Stimulated activated CD4-positive, alpha-beta T cell treated with anti-CD3 and anti-CD28 coated beads, TNF-alpha, amount 100 ng/mL, for 4 hours (primary cell): ENCODE measurements at regions not wholly inside any gene's neighbourhood (a gene's known extent, or its start where the extent isn't known, plus 50 kb on each side); places are given as distances from the start of the nearest gene placed in this dataset.
"Not testable (repeated sequence)": the region's sequence is repeated elsewhere in the genome, so short reads cannot be mapped to it uniquely, and the experiment has no call there.

Source experiments
- DNase-seq, 3 experiments: peaks; one replicate each; pipeline ENCODE4 v3.0.0-alpha.2; 2020; ENCODE audit warnings: low read depth in 3 of 3

DNA sequence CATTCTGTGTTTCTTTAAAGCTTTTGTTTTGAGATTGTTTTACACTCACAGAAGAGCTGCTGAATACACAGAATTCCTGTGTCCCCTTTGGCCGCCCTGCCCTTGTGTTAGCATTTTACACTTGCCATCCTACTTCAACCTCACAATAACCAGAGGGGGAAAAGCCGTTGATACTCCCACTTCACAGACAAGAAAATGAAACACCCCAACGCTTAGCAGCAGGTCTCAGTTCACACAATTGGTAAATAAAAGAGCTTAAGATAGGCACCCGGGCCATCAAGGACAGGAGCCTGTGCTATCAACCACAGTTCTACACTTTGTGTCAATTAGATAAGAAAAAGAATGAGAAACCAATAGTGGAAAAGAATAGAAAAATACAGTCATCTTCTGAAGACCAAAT is 178.0 kb downstream of the SYK start:
- no peak for DNase-seq

DNA sequence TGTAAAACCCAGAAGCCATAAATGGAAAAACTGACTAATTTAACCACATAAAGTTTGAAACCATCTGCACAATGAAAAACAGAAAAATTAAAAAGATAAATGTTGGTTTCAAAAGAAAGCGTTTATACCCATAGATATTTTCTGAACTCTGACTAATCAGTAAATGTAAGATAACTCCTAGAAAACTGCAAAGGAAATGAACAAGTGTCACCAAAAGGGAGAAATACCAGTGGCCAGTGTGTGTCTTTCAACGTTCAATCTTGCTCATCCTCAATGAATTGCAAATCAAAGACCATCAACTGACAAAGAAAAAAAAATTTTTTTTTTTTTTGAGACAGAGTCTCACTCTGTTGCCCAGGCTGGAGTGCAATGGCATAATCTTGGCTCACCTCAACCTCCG is 180.1 kb downstream of the SYK start:
- no peak for DNase-seq

DNA sequence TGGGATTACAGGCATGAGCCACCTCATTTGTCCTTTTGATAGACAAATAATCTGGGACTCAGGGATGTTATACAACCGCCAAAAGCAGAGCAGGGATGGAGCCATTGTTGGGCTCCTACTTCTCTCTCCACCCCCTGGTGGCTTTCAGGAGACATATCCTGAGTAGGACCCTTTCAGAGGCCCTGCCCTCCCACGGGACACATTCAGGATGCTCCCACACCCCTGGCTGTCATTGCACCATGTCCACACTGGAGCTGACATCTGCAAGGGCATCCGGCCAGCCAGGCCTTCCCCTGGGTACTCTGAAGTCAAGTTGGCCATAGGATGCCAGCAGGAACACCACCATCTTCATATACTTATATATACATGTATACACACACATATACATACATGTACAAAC is 181.8 kb downstream of the SYK start:
- DNase-seq = no peak

DNA sequence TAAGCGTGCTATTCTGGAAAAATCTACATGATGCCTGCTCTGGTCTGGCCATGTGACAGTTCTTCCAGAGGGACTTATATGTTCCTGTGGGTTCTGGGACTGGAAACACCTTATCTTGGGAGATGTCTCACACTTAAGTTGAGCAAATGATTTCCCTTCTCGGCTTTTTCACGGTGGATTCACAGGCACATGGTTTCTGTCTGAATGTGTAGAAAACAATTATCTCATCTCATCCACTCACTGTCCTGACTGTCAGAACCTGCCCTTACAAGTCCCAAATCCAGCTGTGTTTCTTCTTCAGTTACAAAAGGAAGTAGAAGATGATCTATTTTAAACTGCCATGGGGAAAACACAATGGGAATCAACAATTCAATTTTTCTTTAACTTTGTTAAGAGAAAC is 184.0 kb downstream of the SYK start:
- no peak for DNase-seq

DNA sequence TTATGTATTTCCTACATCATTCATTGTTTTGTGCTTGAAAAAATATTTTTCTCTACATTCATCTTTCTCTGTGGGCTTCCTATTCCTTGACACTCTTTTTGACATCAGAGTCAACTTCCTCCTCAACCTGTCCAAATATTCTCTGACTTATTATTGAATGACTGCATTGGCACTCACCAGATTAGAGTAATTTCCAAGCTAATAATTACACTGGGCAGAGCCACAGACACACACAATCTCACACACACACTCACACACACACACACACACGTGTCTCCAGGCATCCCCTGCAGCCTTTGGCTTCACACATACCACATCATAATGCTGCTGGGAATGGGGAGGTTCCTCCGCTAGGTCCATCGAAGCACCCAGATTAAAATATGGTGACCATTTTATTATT is 184.5 kb downstream of the SYK start:
- no peak for DNase-seq

DNA sequence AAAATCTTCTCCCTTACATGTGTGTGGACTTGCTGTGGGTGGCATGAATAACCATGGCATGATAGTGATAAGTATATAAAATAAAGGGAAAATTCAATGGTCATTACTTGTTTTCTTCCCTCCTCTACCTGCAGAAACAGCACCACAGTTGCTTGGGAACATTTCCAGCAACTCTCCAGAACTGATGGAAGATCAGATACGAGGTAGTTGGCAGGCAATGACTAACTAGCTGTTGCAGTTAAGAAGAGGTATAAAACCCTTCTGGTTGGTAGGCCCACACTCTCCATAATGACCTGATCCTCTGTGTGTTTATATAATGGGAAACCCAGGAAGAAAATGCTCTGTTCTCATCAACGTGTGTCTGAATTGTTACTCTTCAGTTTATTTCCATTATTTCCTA is 185.9 kb downstream of the SYK start:
- no peak for DNase-seq

DNA sequence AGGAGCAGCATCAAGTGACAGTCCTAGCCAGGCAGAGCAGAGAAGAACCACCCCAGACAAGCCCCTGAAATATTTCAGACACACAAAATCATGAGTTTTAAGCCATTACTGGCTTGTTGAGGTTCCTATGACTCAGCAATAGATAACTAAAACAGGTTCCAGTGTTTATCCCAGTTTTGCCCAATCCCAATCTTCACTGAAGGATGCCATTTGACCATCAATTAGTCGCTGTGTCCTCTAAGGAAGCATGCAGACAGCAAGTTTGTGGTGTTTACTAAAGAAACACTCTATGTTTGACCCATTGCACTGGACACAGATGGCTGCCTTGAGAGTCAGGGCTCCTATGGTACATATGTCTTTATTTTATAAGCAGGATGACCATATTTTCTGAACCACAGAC is 186.7 kb downstream of the SYK start:
- no peak for DNase-seq

DNA sequence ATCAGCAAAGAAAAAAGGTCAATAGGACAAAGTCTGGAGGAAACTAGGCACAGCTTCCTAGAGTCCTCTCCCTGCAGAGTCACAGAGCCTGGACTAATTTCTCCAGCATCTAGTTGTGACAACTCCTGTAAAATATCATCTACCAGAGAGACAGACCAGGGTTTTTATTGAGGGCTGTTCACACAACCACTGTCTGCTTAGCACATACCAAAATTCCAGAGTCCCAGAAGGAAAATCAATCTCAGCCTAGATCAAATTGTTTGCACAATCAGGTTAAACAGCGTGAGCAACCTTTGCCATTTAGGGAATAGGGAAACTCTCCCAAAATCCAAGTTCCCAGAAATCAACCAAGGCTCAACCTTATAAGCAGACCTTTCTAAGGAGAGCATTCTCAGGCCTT is 190.3 kb downstream of the SYK start:
- no peak for DNase-seq

DNA sequence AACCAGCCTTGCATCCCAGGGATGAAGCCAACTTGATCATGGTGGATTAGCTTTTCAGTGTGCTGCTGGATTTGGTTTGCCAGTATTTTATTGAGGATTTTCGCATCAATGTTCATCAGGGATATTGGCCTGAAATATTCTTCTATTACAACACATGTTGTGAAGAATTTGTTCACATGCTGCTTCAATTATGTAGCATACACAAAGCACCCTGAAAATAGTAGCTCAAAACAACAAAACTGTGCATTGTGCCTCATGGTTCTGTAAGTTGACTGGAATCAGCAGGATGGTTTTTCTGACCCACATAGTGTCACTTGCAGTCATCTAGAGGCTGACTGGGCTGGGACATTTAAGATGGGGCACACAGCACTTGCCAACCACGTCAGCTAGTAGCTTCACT is 193.9 kb downstream of the SYK start:
- no peak for DNase-seq

DNA sequence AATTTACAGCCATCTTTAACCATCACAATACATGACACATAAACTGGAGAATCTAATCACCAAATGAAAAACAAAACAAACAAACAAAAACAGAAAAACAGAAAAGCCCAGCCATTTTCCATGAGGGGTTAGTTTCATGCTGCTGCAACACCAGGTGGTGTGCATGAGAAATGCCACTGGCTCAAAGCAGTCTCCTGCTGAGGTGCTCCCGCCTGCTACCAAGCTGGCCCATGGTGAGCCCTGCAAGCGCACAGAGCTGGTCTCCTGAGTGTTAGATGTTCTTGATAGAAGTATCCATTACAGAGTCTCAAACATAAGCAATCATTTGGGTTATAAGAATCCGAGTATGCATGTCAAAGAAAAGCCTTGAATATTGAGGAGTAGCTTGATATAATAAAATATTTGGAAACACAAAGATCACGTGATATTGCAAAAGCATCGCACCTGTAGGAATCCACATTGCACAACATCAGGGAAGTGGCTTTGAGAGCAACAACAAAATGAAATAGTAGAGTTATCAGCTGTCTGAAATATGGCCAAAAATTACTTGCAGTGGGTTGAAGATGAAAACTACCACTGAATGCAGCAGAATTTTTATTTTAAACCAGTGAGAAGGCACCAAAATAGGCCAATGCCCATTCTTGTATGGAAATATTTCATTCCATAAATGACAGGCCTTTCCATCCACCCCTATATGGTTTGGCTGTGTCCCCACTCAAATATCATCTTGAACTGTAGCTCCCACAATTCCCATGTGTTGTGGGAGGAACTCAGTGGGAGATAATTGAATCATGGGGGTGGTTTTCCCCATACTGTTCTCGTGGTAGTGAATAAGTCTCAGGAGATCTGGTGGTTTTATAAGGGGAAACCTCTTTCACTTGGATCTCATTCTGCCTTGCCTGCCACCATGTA is 194.8 kb downstream of the SYK start:
- DNase-seq = no peak

DNA sequence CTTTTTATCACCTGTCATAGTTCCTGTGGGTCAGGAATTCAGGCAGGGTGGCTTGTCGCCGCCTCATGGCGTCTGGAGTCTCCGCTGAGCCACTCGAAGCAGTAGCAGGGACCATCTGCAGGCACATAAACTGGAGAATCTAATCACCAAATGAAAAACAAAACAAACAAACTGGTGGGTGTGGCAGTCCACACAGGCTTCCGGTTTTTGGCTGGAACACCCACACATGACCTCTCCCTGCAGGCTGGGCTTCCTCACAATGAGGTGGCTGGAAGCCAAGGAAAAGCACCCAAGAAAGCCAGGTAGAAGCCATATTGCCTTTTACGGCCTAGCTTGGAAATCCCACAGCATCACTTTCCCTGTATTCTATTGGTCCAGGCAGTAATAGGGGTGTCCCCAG is 197.0 kb downstream of the SYK start:
- no peak for DNase-seq

DNA sequence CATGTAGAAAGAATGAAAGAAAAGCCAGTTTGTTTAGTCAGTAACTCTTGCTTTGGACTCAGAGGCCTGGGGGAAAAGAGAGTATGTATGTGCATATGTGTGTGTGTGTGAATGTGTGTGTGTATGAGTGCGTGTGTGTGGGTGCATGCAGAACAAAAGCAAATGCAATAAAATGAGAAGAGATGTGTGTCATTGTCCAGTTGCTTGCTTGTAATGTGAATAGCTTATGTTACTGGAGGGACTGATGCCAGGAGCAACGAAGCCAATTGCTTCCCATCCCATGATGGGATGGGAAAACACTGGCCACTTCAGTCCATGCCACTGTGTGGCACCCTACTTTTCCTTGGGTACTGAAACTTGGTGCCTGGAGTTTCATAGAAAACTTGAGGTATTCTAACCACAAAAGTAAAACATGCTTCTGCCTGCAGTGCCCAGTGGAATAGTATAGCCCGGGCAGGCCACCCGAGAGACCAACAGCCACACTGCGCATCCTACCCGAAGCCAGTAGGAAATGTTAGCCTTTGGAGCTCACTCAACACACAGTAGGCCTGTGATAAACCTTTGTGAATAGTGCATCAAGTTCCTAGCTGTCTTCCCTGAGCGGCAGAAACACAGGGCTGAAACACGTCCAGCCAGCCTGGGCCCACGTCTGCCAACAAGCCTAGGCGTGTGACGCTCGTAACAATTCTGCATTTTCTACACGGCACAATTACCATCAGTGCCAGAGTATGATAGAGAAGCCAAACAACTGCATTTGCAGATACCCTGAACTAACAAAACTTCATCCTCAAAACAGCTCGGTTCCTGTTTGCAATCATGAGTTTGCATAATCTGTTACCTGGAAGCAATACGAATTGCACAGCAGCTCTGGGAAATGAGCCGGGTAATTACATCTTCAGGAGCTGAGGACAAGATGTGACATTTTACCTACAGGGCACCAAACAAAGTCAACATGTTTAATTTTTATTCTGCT is 198.1 kb downstream of the SYK start:
- no peak for DNase-seq

DNA sequence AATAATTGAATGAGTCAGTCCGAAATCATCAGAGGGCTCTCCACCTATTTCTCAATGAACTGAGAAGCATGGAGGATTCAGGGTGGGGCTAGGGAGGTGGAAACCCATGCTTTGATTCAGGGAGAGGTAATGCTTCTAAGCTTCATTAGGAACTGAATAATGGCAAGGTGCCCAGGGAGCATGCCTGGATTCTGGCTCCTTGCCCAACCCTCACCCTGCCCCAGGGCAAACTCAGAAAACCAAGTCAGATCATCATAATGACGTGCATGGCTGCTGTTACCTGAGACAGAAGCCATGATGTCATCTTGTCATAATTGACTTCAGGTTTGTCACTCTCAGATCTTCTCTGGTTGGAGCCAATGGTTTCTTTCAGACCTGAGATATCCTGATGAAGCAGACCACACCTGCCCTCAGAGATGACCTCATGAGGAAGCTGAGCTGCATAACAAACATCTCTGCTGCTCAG is 199.6 kb downstream of the SYK start:
- DNase-seq = no peak

DNA sequence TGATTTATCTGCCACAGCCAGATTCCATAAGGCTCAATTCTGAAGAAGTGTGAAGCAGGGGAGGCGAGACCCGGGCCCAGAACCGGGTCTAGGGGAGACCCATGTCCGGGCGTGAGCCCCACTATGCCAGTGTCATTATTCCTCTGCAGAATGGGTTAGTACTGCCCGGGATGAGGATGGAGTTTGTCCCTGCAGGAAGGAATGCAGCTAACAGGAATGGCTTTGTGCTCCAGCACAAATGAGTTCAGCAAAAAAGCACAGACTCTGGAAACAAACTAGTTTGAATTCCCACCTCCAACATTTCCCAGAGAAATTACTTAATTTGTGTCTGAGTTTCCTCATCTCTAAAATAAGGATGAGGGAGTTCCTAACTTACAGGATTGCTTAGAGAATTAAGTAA is 202.9 kb downstream of the SYK start:
- no peak for DNase-seq

DNA sequence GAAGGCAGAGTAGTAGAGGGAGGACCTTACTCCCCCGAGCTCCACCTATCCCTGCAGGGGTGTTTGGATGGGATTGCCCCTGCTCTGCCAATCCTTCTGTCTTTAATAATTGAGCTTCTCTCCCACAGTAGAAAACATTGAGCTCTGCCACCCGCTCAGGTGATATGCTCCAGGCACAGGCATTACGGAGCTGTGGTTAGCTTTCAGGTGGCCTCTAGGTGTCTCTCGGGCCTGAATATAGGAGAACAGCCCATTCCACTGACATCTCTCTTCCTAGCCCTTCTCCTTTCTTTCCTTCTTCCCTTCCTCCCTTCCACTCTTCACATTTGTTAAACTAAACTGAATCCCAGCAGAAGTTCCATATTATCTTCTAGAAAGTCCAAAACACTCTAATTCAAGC is 203.4 kb downstream of the SYK start:
- DNase-seq = no peak

DNA sequence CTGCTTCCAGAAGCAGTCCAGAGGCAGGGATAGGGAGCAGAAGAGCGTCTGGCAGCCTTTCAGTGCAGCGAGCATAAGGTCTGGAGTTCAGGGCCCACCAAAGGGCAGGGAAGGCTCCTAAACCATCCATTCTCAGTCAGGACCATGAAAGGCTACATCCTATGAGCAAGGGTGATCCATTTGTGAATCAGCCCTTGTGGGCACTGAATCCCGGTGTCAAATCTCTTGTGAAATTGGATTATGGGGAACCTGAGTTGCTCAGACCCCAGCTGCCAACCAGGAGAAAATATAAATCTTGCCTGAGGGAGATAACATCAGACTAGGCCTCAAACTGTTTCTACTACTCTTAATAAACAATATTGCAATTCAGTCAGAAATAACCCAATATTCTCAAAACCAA is 204.4 kb downstream of the SYK start:
- DNase-seq = no peak

DNA sequence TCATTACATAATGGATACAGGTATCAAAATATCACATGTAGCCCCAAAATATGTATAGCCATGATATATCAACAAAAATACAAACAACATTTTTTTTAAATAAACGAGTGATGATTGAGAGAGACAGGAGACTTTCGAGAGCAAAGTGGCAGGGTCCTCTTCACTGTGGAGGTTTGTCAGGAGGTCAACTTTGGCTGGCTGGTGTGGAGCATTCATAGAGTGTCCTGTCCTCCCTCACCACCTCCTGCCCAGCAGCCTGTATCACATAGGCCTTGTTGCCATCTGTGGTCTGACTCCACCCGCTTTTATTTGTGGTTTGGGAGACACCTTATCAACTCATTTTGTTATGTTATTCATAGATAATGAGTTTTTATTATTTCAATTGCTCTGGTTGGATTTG is 206.9 kb downstream of the SYK start:
- no peak for DNase-seq

DNA sequence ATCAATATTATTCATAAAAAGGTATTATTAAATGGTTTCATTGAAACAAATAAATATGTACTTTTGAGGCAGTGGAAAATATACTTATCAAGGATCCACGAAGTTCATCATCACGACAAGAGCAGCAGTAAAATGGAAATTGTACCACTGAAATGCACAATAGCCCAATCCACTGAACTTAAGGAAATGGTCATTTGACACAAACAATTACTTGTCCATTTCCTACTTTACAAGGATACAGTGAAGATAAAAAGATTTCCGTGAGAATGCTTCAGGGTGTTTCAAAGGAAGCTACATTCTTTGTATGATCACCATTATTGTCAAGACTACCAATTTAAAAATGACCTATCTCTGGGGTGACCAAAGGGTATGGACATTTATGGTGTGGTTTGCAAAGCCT is 210.3 kb downstream of the SYK start:
- no peak for DNase-seq

DNA sequence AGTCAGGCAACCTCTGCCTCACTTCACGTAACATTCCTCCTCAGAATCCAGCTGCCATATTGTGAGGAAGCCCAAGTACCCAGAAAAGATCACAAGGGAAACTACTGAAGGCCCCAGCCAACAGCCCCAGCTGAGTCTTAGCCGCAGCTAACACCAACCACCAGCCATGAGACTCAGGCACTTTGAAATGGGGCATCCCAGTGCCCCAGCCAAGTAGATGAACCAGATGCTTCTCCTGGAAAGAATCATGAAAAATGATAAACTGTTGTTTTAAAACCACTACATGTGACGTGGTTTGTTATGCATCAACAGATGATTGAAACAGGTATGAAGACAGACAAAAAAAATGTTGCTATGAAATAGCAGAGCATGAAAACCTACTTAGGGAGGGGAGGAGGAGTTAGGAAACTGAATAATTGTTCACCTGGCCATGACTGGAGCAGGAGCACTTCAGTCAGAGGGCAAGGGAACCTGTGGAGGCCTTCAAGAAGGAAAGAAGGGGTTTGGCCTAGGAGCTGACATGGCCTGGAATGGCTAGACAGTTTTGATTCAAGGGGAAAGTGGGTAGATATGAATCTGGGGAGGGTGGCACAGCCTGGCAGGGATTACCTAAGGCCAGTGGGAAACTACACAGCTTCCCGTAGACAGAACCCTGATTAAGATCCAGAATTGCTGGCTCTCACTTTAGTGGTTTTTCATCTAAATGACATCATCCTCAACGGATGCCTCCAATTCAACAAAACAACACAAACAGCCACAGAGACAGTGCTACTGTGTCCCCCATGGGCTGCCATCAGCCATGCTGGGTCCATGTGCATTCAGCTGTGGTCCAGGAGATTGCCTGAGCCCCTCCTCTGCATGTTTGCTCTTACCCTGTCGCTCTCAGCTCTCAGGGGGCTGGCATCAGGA is 211.6 kb downstream of the SYK start:
- no peak for DNase-seq

DNA sequence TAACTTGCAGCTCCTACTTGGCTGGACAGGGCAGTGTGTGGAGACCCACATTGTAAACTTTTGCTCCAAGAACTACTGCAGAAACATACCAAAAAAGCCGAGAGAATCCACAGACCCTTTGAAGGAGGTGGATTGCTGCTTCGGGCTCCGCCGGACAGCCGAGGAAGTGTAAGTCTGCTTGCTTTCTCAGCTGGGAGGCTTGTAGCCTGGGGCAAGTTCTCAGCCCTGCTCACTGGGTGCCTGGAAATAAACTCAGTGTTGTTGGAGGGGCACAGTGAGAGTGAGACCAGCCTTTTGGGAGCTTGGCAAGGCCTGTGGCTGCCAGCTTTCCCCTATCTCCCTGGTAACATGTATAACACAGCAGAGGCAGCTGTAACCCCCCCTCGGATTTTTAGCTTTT is 215.6 kb downstream of the SYK start:
- no peak for DNase-seq

DNA sequence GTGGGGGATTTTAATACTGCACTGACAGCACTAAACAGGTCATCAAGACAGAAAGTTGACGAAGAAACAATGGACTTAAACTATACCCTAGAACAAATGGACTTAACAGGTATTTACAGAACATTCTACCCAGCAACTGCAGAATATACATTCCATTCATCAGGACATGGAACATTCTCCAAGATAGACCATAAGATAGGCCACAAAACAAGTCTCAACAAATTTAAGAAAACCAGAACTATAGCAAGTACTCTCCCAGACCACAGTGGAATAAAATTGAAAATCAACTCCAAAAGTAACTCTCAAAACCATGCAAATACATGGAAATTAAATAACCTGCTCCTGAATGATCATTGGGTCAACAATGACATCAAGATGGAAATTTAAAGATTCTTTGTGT is 218.3 kb downstream of the SYK start:
- DNase-seq = not testable (repeated sequence)

DNA sequence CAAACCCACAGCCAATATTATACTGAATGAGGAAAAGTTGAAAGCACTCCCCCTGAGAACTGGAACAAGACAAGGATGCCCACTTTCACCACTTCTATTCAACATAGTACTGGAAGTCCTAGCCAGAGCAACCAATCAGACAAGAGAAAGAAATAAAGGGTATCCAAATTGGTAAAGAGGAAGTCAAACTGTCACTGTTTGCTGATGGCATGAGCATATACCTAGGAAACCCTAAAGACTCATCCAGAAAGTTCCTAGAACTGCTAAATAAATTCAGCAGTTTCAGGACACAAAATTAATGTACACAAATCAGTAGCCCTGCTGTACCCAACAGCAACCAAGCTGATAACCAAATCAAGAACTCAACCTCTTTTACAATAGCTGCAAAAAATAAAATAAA is 220.0 kb downstream of the SYK start:
- DNase-seq = not testable (repeated sequence)
